ENCODE measurements at regions not wholly inside any gene's neighbourhood (a gene's known extent, or its start where the extent isn't known, plus 50 kb on each side); places are given as distances from the start of the nearest gene placed in this dataset.

DNA sequence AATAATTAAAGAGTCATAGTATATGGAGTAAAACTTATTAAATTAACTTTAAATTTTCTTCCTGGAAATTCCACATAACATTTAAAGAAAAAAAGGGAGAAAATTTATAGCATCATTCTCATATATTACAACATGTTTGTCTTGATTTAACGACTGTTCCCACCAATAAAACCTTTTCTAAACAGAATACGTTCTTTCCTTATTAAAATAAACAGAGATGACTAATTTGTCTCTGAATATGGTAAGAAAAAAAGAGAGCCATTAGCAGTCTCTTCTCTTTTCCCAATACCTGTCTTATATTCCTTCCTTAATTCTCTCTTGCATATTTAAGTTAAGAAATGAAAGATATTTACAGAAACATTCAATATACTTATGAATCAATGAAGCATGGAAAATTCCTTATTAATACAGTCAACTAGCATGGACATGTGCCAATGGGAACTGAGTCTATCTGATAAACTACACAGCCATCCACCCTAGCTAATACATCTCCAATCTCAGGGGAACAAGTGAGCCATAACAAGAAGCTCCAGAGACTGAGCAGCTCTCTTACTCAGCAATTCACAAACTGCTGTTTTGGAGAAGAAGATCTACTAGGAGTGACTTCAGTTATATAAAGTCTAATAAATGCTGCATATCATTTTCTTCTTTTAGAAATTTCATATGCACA, 347.1 kb upstream of the MANEA start (continued):
- TF ChIP-seq EZH2 (IDR thresholded peaks at IDR 0.05; ENCODE audit: borderline replicate concordance, control insufficient read depth, low read depth, low read length) (no peak), BACH1 (IDR thresholded peaks at IDR 0.05; ENCODE audit: borderline replicate concordance) (no peak), ZNF687 (IDR thresholded peaks at IDR 0.05) (no peak)

DNA sequence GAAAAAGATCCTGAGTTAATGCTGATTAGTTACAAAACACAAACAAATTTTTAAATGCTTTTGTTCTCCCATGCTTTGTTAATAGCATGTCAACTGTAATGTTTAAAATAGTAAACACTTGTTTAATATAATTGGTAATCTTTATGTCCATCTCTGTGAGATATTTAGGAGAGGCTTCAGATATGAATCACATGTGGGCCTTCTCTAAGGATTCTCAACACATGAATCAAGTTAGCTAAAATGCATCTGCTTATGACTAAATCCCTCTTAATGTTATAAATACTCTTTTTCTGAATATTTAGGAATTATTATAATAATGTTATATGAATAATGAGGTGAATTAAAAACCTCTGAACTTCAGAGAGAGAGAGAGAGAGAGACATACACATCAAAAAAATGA, 345.9 kb upstream of the MANEA start:
- no peaks in the 10 kb centered on the region for H3K27me3 ChIP-seq (replicated peaks in 1 of 2; ENCODE audit: control insufficient read depth in 2 of 2, insufficient read depth in 2 of 2, low read length in 1 of 2)
- FAIRE-seq, result no peak
- ChIA-PET POLR2A (no interaction called here), CTCF (no interaction called here), SMC1A (ENCODE audit: uncharacterized antibody, unreplicated experiment) (no interaction called here), RAD21 (ENCODE audit: unreplicated experiment) (no interaction called here)
- no peaks in the 10 kb centered on the region for H3K4me1 ChIP-seq (ENCODE audit: control insufficient read depth, insufficient read depth, low read length)
- no peak overlapping the region for H2AFZ ChIP-seq (ENCODE audit: control insufficient read depth, low read depth, low read length)
- no TSS peak for BruUV-seq (replicated peaks)
- no peak for ATAC-seq
- no peak overlapping the region for H3K4me3 ChIP-seq
- no peak overlapping the region for H3K27ac ChIP-seq (ENCODE audit: control insufficient read depth, insufficient read depth)
- intact Hi-C loops (cut with micrococcal nuclease; ENCODE audit: unreplicated experiment) (no loop called here), in situ Hi-C loops (cut with MboI) (no loop called here)
- TF ChIP-seq, protein P1, sequence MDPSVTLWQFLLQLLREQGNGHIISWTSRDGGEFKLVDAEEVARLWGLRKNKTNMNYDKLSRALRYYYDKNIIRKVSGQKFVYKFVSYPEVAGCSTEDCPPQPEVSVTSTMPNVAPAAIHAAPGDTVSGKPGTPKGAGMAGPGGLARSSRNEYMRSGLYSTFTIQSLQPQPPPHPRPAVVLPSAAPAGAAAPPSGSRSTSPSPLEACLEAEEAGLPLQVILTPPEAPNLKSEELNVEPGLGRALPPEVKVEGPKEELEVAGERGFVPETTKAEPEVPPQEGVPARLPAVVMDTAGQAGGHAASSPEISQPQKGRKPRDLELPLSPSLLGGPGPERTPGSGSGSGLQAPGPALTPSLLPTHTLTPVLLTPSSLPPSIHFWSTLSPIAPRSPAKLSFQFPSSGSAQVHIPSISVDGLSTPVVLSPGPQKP (IDR thresholded peaks at IDR 0.05; ENCODE audit: low read depth, low read length), result no peak
- TF ChIP-seq RBBP5 (conservative IDR thresholded peaks at IDR 0.05) (no peak), PAX8 (IDR thresholded peaks at IDR 0.05) (no peak), SMC3 (IDR thresholded peaks at IDR 0.05; ENCODE audit: borderline replicate concordance, low read length) (no peak), NBN (IDR thresholded peaks at IDR 0.05) (no peak), PAX5 (IDR thresholded peaks at IDR 0.05; ENCODE audit: borderline replicate concordance, low read depth, low read length) (no peak), NR2C2 (IDR thresholded peaks at IDR 0.05; ENCODE audit: borderline replicate concordance, control insufficient read depth, insufficient read length, low read depth) (no peak), RUNX3 (IDR thresholded peaks at IDR 0.05; ENCODE audit: low read length) (no peak), KAT2A (conservative IDR thresholded peaks at IDR 0.05; ENCODE audit: control insufficient read depth, low read depth, low read length) (no peak), IKZF2 (IDR thresholded peaks at IDR 0.05) (no peak), CBFB (IDR thresholded peaks at IDR 0.05; ENCODE audit: low read depth) (no peak), SMAD5 (IDR thresholded peaks at IDR 0.05; ENCODE audit: low read depth) (no peak), RCOR1 (conservative IDR thresholded peaks at IDR 0.05; ENCODE audit: low read depth, low read length) (no peak), ATF7 (IDR thresholded peaks at IDR 0.05; ENCODE audit: low read depth) (no peak), CHD2 (IDR thresholded peaks at IDR 0.05; ENCODE audit: borderline replicate concordance, low read depth, low read length) (no peak)
- TF ChIP-seq, protein P2, sequence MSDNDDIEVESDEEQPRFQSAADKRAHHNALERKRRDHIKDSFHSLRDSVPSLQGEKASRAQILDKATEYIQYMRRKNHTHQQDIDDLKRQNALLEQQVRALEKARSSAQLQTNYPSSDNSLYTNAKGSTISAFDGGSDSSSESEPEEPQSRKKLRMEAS (IDR thresholded peaks at IDR 0.05; ENCODE audit: low read depth, low read length), result no peak
- no peaks in the 10 kb centered on the region for H3K9me3 ChIP-seq (replicated peaks; ENCODE audit: control insufficient read depth, insufficient read depth, low read length)
- no peak overlapping the region for H3K4me2 ChIP-seq (ENCODE audit: control insufficient read depth, insufficient read depth)
- H3K36me3 ChIP-seq (ENCODE audit: control insufficient read depth in 2 of 2, insufficient read depth in 2 of 2, low read length in 1 of 2), result no peaks in the 10 kb centered on the region
- H3K9ac ChIP-seq (ENCODE audit: control insufficient read depth, insufficient read depth, low read length), result no peak overlapping the region
- DNase-seq (ENCODE audit: low read depth, low spot score), result no peak
- no peaks in the 10 kb centered on the region for H4K20me1 ChIP-seq (ENCODE audit: control insufficient read depth, insufficient read depth)
- H3K79me2 ChIP-seq (ENCODE audit: control insufficient read depth, insufficient read depth, low read length), result no peaks in the 10 kb centered on the region

Data from GM12878 (cell line).